ENCODE measurements at regions not wholly inside any gene's neighbourhood (a gene's known extent, or its start where the extent isn't known, plus 50 kb on each side); places are given as distances from the start of the nearest gene placed in this dataset.

GRCh38 chr11:90757849-90758494, 535.1 kb upstream of the CHORDC1 start:
- H3K36me3 ChIP-seq (ENCODE audit: control insufficient read depth in 2 of 2, extremely low read depth in 1 of 2, insufficient read depth in 1 of 2, low read length in 1 of 2): no peaks in the 10 kb centered on the region
- no peak for ATAC-seq (replicated peaks in 1 of 4)
- ChIA-PET POLR2A (no interaction called here), CTCF (no interaction called here)
- Mint-ChIP-seq H3K4me1 (no peaks in the 10 kb centered on the region), H3K9me3 (peaks cover 4 to 13% (median 10%) of the 10 kb centered on the region in 3 donors), H3K27ac (no peak overlapping the region), H3K27me3 (no peaks in the 10 kb centered on the region), H3K36me3 (no peaks in the 10 kb centered on the region), H3K4me3 (no peak overlapping the region)
- H3K27me3 ChIP-seq (replicated peaks in 1 of 2; ENCODE audit: control insufficient read depth in 2 of 2, extremely low read depth in 1 of 2, insufficient read depth in 2 of 2, low read length in 1 of 2): no peaks in the 10 kb centered on the region
- DNase-seq: no peak
- no CpG with 5 or more reads among the region's 4 CpGs for WGBS (ENCODE audit: insufficient coverage)
- no peak overlapping the region for H3K4me3 ChIP-seq (ENCODE audit: control insufficient read depth in 1 of 2, extremely low read depth in 1 of 2, low read length in 1 of 2)
- no peaks in the 10 kb centered on the region for H3K9me3 ChIP-seq
- no peak overlapping the region for H3K27ac ChIP-seq (ENCODE audit: low read length)
- no peaks in the 10 kb centered on the region for H3K4me1 ChIP-seq (ENCODE audit: control insufficient read depth in 1 of 2, extremely low read depth in 1 of 2, insufficient read depth in 2 of 2, low read length in 2 of 2)

GRCh38 chr11:90756617-90757016, 533.8 kb upstream of the CHORDC1 start:
- H3K4me1 ChIP-seq (ENCODE audit: control insufficient read depth in 1 of 2, extremely low read depth in 1 of 2, insufficient read depth in 2 of 2, low read length in 2 of 2): no peaks in the 10 kb centered on the region
- H3K36me3 Mint-ChIP-seq: no peaks in the 10 kb centered on the region
- H3K36me3 ChIP-seq (ENCODE audit: control insufficient read depth in 2 of 2, extremely low read depth in 1 of 2, insufficient read depth in 1 of 2, low read length in 1 of 2): no peaks in the 10 kb centered on the region
- H3K4me3 ChIP-seq (ENCODE audit: control insufficient read depth in 1 of 2, extremely low read depth in 1 of 2, low read length in 1 of 2): no peak overlapping the region
- no CpG with 5 or more reads among the region's 1 CpG for WGBS (ENCODE audit: insufficient coverage)
- H3K4me1 Mint-ChIP-seq: no peaks in the 10 kb centered on the region
- ATAC-seq (replicated peaks in 1 of 4): no peak
- ChIA-PET POLR2A (no interaction called here), CTCF (no interaction called here)
- H3K9me3 ChIP-seq: no peaks in the 10 kb centered on the region
- H3K27ac ChIP-seq (ENCODE audit: low read length): no peak overlapping the region
- H3K27me3 Mint-ChIP-seq: no peaks in the 10 kb centered on the region
- no peak overlapping the region for H3K4me3 Mint-ChIP-seq
- H3K27me3 ChIP-seq (replicated peaks in 1 of 2; ENCODE audit: control insufficient read depth in 2 of 2, extremely low read depth in 1 of 2, insufficient read depth in 2 of 2, low read length in 1 of 2): no peaks in the 10 kb centered on the region
- DNase-seq: no peak
- H3K27ac Mint-ChIP-seq: no peak overlapping the region
- peaks cover 13 to 15% (median 14%) of the 10 kb centered on the region in 3 donors for H3K9me3 Mint-ChIP-seq

- Mint-ChIP-seq H3K4me1 (no peaks in the 10 kb centered on the region), H3K36me3 (no peaks in the 10 kb centered on the region), H3K27me3 (no peaks in the 10 kb centered on the region), H3K4me3 (no peak overlapping the region), H3K9me3 (peaks cover 18 to 20% (median 19%) of the 10 kb centered on the region in 3 donors), H3K27ac (no peak overlapping the region)
- Histone ChIP-seq H3K4me3 (ENCODE audit: control insufficient read depth in 1 of 2, extremely low read depth in 1 of 2, low read length in 1 of 2) (no peak overlapping the region), H3K4me1 (ENCODE audit: control insufficient read depth in 1 of 2, extremely low read depth in 1 of 2, insufficient read depth in 2 of 2, low read length in 2 of 2) (no peaks in the 10 kb centered on the region), H3K27me3 (replicated peaks in 1 of 2; ENCODE audit: control insufficient read depth in 2 of 2, extremely low read depth in 1 of 2, insufficient read depth in 2 of 2, low read length in 1 of 2) (no peaks in the 10 kb centered on the region), H3K36me3 (ENCODE audit: control insufficient read depth in 2 of 2, extremely low read depth in 1 of 2, insufficient read depth in 1 of 2, low read length in 1 of 2) (no peaks in the 10 kb centered on the region), H3K27ac (ENCODE audit: low read length) (no peak overlapping the region), H3K9me3 (no peaks in the 10 kb centered on the region)
- ChIA-PET POLR2A (no interaction called here), CTCF (no interaction called here)
- DNase-seq (no peak), ATAC-seq (replicated peaks in 1 of 4) (no peak)
- no CpG with 5 or more reads among the region's 1 CpG for WGBS (ENCODE audit: insufficient coverage)
These were observed 530.7 kb upstream of the CHORDC1 start for GRCh38 chr11:90753546-90753945.

GRCh38 chr11:90747057-90747456, 524.2 kb upstream of the CHORDC1 start:
- H3K4me3 ChIP-seq (ENCODE audit: control insufficient read depth in 1 of 2, extremely low read depth in 1 of 2, low read length in 1 of 2): no peak overlapping the region
- Mint-ChIP-seq H3K9me3 (peaks cover 12 to 35% (median 25%) of the 10 kb centered on the region in 3 donors), H3K36me3 (no peaks in the 10 kb centered on the region), H3K27me3 (no peaks in the 10 kb centered on the region), H3K27ac (no peak overlapping the region), H3K4me3 (no peak overlapping the region), H3K4me1 (no peaks in the 10 kb centered on the region)
- no peaks in the 10 kb centered on the region for H3K4me1 ChIP-seq (ENCODE audit: control insufficient read depth in 1 of 2, extremely low read depth in 1 of 2, insufficient read depth in 2 of 2, low read length in 2 of 2)
- CTCF ChIA-PET: no interaction called here
- POLR2A ChIA-PET: no interaction called here
- H3K36me3 ChIP-seq (ENCODE audit: control insufficient read depth in 2 of 2, extremely low read depth in 1 of 2, insufficient read depth in 1 of 2, low read length in 1 of 2): no peaks in the 10 kb centered on the region
- no peak for DNase-seq
- no peaks in the 10 kb centered on the region for H3K27me3 ChIP-seq (replicated peaks in 1 of 2; ENCODE audit: control insufficient read depth in 2 of 2, extremely low read depth in 1 of 2, insufficient read depth in 2 of 2, low read length in 1 of 2)
- no peak overlapping the region for H3K27ac ChIP-seq (ENCODE audit: low read length)
- no CpG with 5 or more reads among the region's 2 CpGs for WGBS (ENCODE audit: insufficient coverage)
- no peaks in the 10 kb centered on the region for H3K9me3 ChIP-seq
- no peak for ATAC-seq (replicated peaks in 1 of 4)

GRCh38 chr11:90744169-90744568, 521.3 kb upstream of the CHORDC1 start:
- ChIA-PET CTCF (no interaction called here), POLR2A (no interaction called here)
- DNase-seq (no peak), ATAC-seq (replicated peaks in 1 of 4) (no peak)
- H3K9me3 ChIP-seq: no peaks in the 10 kb centered on the region
- Mint-ChIP-seq H3K4me1 (no peaks in the 10 kb centered on the region), H3K27ac (no peak overlapping the region), H3K27me3 (no peaks in the 10 kb centered on the region), H3K4me3 (no peak overlapping the region), H3K9me3 (peaks cover 8 to 26% (median 20%) of the 10 kb centered on the region in 3 donors), H3K36me3 (no peaks in the 10 kb centered on the region)
- WGBS (ENCODE audit: insufficient coverage): no CpG with 5 or more reads among the region's 1 CpG
- H3K4me3 ChIP-seq (ENCODE audit: control insufficient read depth in 1 of 2, extremely low read depth in 1 of 2, low read length in 1 of 2): no peak overlapping the region
- H3K36me3 ChIP-seq (ENCODE audit: control insufficient read depth in 2 of 2, extremely low read depth in 1 of 2, insufficient read depth in 1 of 2, low read length in 1 of 2): no peaks in the 10 kb centered on the region
- H3K27me3 ChIP-seq (replicated peaks in 1 of 2; ENCODE audit: control insufficient read depth in 2 of 2, extremely low read depth in 1 of 2, insufficient read depth in 2 of 2, low read length in 1 of 2): no peaks in the 10 kb centered on the region
- no peak overlapping the region for H3K27ac ChIP-seq (ENCODE audit: low read length)
- no peaks in the 10 kb centered on the region for H3K4me1 ChIP-seq (ENCODE audit: control insufficient read depth in 1 of 2, extremely low read depth in 1 of 2, insufficient read depth in 2 of 2, low read length in 2 of 2)

- no peaks in the 10 kb centered on the region for H3K9me3 ChIP-seq
- no peaks in the 10 kb centered on the region for H3K27me3 ChIP-seq (replicated peaks in 1 of 2; ENCODE audit: control insufficient read depth in 2 of 2, extremely low read depth in 1 of 2, insufficient read depth in 2 of 2, low read length in 1 of 2)
- POLR2A ChIA-PET: no interaction called here
- no peaks in the 10 kb centered on the region for H3K36me3 ChIP-seq (ENCODE audit: control insufficient read depth in 2 of 2, extremely low read depth in 1 of 2, insufficient read depth in 1 of 2, low read length in 1 of 2)
- no peak for ATAC-seq (replicated peaks in 1 of 4)
- no peak for DNase-seq
- H3K4me3 ChIP-seq (ENCODE audit: control insufficient read depth in 1 of 2, extremely low read depth in 1 of 2, low read length in 1 of 2): no peak overlapping the region
- CTCF ChIA-PET: no interaction called here
- Mint-ChIP-seq H3K9me3 (peaks cover 7 to 11% (median 9%) of the 10 kb centered on the region in 3 donors), H3K27me3 (no peaks in the 10 kb centered on the region), H3K27ac (no peak overlapping the region), H3K4me1 (no peaks in the 10 kb centered on the region), H3K4me3 (no peak overlapping the region), H3K36me3 (no peaks in the 10 kb centered on the region)
- WGBS (ENCODE audit: insufficient coverage): no CpG with 5 or more reads among the region's 1 CpG
- H3K4me1 ChIP-seq (ENCODE audit: control insufficient read depth in 1 of 2, extremely low read depth in 1 of 2, insufficient read depth in 2 of 2, low read length in 2 of 2): no peaks in the 10 kb centered on the region
- H3K27ac ChIP-seq (ENCODE audit: low read length): no peak overlapping the region
These were observed 516.0 kb upstream of the CHORDC1 start for GRCh38 chr11:90738799-90739198.

GRCh38 chr11:90737444-90738050, 514.7 kb upstream of the CHORDC1 start:
- no peaks in the 10 kb centered on the region for H3K27me3 ChIP-seq (replicated peaks in 1 of 2; ENCODE audit: control insufficient read depth in 2 of 2, extremely low read depth in 1 of 2, insufficient read depth in 2 of 2, low read length in 1 of 2)
- no CpG with 5 or more reads among the region's 1 CpG for WGBS (ENCODE audit: insufficient coverage)
- no peak overlapping the region for H3K4me3 ChIP-seq (ENCODE audit: control insufficient read depth in 1 of 2, extremely low read depth in 1 of 2, low read length in 1 of 2)
- Mint-ChIP-seq H3K36me3 (no peaks in the 10 kb centered on the region), H3K4me3 (no peak overlapping the region), H3K9me3 (peaks cover 7 to 10% (median 7%) of the 10 kb centered on the region in 3 donors), H3K27me3 (no peaks in the 10 kb centered on the region), H3K27ac (no peak overlapping the region), H3K4me1 (no peaks in the 10 kb centered on the region)
- POLR2A ChIA-PET: no interaction called here
- DNase-seq (no peak), ATAC-seq (replicated peaks in 1 of 4) (no peak)
- no peak overlapping the region for H3K27ac ChIP-seq (ENCODE audit: low read length)
- H3K9me3 ChIP-seq: no peaks in the 10 kb centered on the region
- CTCF ChIA-PET: no interaction called here
- no peaks in the 10 kb centered on the region for H3K4me1 ChIP-seq (ENCODE audit: control insufficient read depth in 1 of 2, extremely low read depth in 1 of 2, insufficient read depth in 2 of 2, low read length in 2 of 2)
- H3K36me3 ChIP-seq (ENCODE audit: control insufficient read depth in 2 of 2, extremely low read depth in 1 of 2, insufficient read depth in 1 of 2, low read length in 1 of 2): no peaks in the 10 kb centered on the region
